IMR-90 (cell line): ENCODE measurements at regions not wholly inside any gene's neighbourhood (a gene's known extent, or its start where the extent isn't known, plus 50 kb on each side); places are given as distances from the start of the nearest gene placed in this dataset.
A peak's percentile ranks its signal among the peaks of the same experiment; 100 is the strongest.

Source experiments
- ATAC-seq: fragments of 200-7000 bp; cut with Tn5 transposase; 2 replicates; pipeline ENCODE4 v1.9.1; 2020; ENCODE audit warnings: low read depth, mild to moderate bottlenecking, moderate library complexity
- BruUV-seq: library from RNA; stranded (reverse); fragments of 400-500 nt; replicated peaks from 2 replicates; lab custom pipeline; 2021; lab: Mats Ljungman, UMichigan
- CTCF ChIA-PET: fragments of 300-600 bp; formaldehyde crosslinking; extraction: SDS; loops from one replicate; lab custom pipeline; 2021; ENCODE audit warnings: antibody characterized with exemption; lab: Yijun Ruan, JAX
- POLR2A ChIA-PET: fragments of 300-600 bp; sonication (Branson Sonifier 250); formaldehyde crosslinking; loops from one replicate; lab custom pipeline; 2022; ENCODE audit warnings: antibody characterized with exemption; ENCODE audit not compliant: unreplicated experiment; lab: Charles Lee
- DNase-seq: peaks from one replicate; pipeline ENCODE4 v3.0.0; 2013
- H2AFZ ChIP-seq: replicated peaks from 2 replicates; pipeline ENCODE3; 2013; ENCODE audit warnings: low read length, mild to moderate bottlenecking; ENCODE audit not compliant: poor library complexity
- H2AK5ac ChIP-seq: 2 replicates; pipeline ENCODE4 v1.6.1; 2013; ENCODE audit warnings: low read depth, low read length, inconsistent platforms
- H2AK9ac ChIP-seq: replicated peaks from 2 replicates; pipeline ENCODE3; 2013; ENCODE audit warnings: mild to moderate bottlenecking, low read depth, low read length, moderate library complexity; ENCODE audit not compliant: poor library complexity
- H2BK120ac ChIP-seq: 2 replicates; pipeline ENCODE4 v1.6.1; 2013; ENCODE audit warnings: low read depth, low read length, inconsistent platforms
- H2BK15ac ChIP-seq: 3 replicates; pipeline ENCODE4 v1.6.1; 2013; ENCODE audit warnings: low read depth, low read length, inconsistent platforms
- H2BK20ac ChIP-seq: 2 replicates; pipeline ENCODE4 v1.6.1; 2013; ENCODE audit warnings: low read depth, mild to moderate bottlenecking, inconsistent platforms, low read length, moderate library complexity
- H2BK5ac ChIP-seq: 2 replicates; pipeline ENCODE4 v1.6.1; 2013; ENCODE audit warnings: mild to moderate bottlenecking, low read depth, low read length, inconsistent platforms; ENCODE audit not compliant: poor library complexity, severe bottlenecking
- H3K14ac ChIP-seq: replicated peaks from 2 replicates; pipeline ENCODE4 v1.6.1; 2013; ENCODE audit warnings: low read depth, low read length, inconsistent platforms
- H3K18ac ChIP-seq: 2 replicates; pipeline ENCODE4 v1.6.1; 2013; ENCODE audit warnings: low read depth, low read length, control low read depth
- H3K23ac ChIP-seq: 2 replicates; pipeline ENCODE4 v1.6.1; 2013; ENCODE audit warnings: low read depth, low read length, inconsistent platforms
- H3K27ac ChIP-seq: 2 replicates; pipeline ENCODE4 v1.5.1; 2013; ENCODE audit warnings: mild to moderate bottlenecking, control low read depth, low read length; ENCODE audit not compliant: insufficient read depth
- H3K27me3 ChIP-seq: 2 replicates; pipeline ENCODE4 v1.6.1; 2013; ENCODE audit warnings: low read length; ENCODE audit not compliant: control insufficient read depth, insufficient read depth
- H3K36me3 ChIP-seq: 2 replicates; pipeline ENCODE4 v1.6.1; 2013; ENCODE audit warnings: low read length, mixed read lengths; ENCODE audit not compliant: control insufficient read depth, insufficient read depth
- H3K4ac ChIP-seq: 2 replicates; pipeline ENCODE4 v1.6.1; 2013; ENCODE audit warnings: low read depth, low read length, inconsistent platforms
- H3K4me1 ChIP-seq: 2 replicates; pipeline ENCODE4 v1.6.1; 2013; ENCODE audit warnings: low read length, mixed read lengths; ENCODE audit not compliant: control insufficient read depth, insufficient read depth
- H3K4me2 ChIP-seq: 2 replicates; pipeline ENCODE4 v1.6.1; 2013; ENCODE audit warnings: low read depth, mild to moderate bottlenecking, control low read depth, low read length, moderate library complexity
- H3K4me3 ChIP-seq: 2 replicates; pipeline ENCODE4 v1.5.1; 2013; ENCODE audit warnings: low read depth, mild to moderate bottlenecking, control low read depth, low read length, moderate library complexity; ENCODE audit not compliant: insufficient read depth
- H3K56ac ChIP-seq: 2 replicates; pipeline ENCODE4 v1.6.1; 2013; ENCODE audit warnings: low read length, inconsistent platforms; ENCODE audit not compliant: insufficient read depth; ENCODE audit errors: extremely low read depth
- H3K79me1 ChIP-seq, 2 experiments: 2 replicates each; pipeline ENCODE4 v1.6.1; 2013; ENCODE audit warnings: low read length in 2 of 2, inconsistent platforms in 1 of 2, low read depth in 1 of 2
- H3K9ac ChIP-seq: 2 replicates; pipeline ENCODE4 v1.6.1; 2013; ENCODE audit warnings: low read depth, low read length, control low read depth
- H3K9me1 ChIP-seq: 2 replicates; pipeline ENCODE4 v1.6.1; 2013; ENCODE audit warnings: low read length, inconsistent platforms; ENCODE audit not compliant: insufficient read depth
- H3K9me3 ChIP-seq: 2 replicates; pipeline ENCODE4 v1.6.1; 2013; ENCODE audit warnings: low read length; ENCODE audit not compliant: control insufficient read depth, insufficient read depth
- H4K20me1 ChIP-seq: 2 replicates; pipeline ENCODE4 v1.6.1; 2013; ENCODE audit warnings: low read length, inconsistent platforms; ENCODE audit not compliant: insufficient read depth
- H4K5ac ChIP-seq: 2 replicates; pipeline ENCODE4 v1.6.1; 2013; ENCODE audit warnings: mild to moderate bottlenecking, low read depth, low read length, control low read depth
- H4K8ac ChIP-seq, 2 experiments: 2 replicates each; pipeline ENCODE4 v1.6.1; 2013; ENCODE audit warnings: low read depth in 2 of 2, low read length in 2 of 2, control low read depth in 1 of 2, inconsistent platforms in 1 of 2
- H4K91ac ChIP-seq: 2 replicates; pipeline ENCODE4 v1.6.1; 2013; ENCODE audit warnings: low read depth, low read length, inconsistent platforms; ENCODE audit not compliant: insufficient read depth
- BHLHE40 ChIP-seq: fragments of 150-350 bp; IDR thresholded peaks from 2 replicates; pipeline ENCODE4 v1.6.1; 2016; ENCODE audit warnings: mild to moderate bottlenecking, low read depth, low read length
- MAFK ChIP-seq: IDR thresholded peaks from 2 replicates; pipeline ENCODE4 v1.6.1; 2012; ENCODE audit warnings: low read depth, low read length, improper control_type of control experiment
- POLR2A ChIP-seq: IDR thresholded peaks from 2 replicates; pipeline ENCODE4 v1.6.1; 2012; ENCODE audit warnings: mild to moderate bottlenecking, low read depth, low read length
- RCOR1 ChIP-seq: IDR thresholded peaks from 2 replicates; pipeline ENCODE4 v1.6.1; 2012; ENCODE audit warnings: mild to moderate bottlenecking, low read length, improper control_type of control experiment; ENCODE audit not compliant: insufficient replicate concordance
- RFX5 ChIP-seq: IDR thresholded peaks from 2 replicates; pipeline ENCODE4 v1.8.0; 2012; ENCODE audit warnings: low read depth, mild to moderate bottlenecking, low read length, moderate library complexity
- WGBS, 2 experiments: methylation state at CpG; one replicate each; pipeline versions ENCODE4 v1.1.5 to v1.1.7; 2013; ENCODE audit warnings: missing lambda C conversion rate in 2 of 2; ENCODE audit not compliant: insufficient read length in 1 of 2; ENCODE audit errors: extremely low coverage in 2 of 2; 5-methylcytosine and 5-hydroxymethylcytosine counted together
- dilution Hi-C: fragments of 300-500 bp; cut with HindIII; formaldehyde crosslinking; loops from one replicate; pipeline ENCODE4 v1.14.3; 2018; ENCODE audit warnings: low sequenced_read_pairs; ENCODE audit not compliant: unreplicated experiment
- in situ Hi-C: fragments of 300-500 bp; cut with MboI; formaldehyde crosslinking; loops from 3 replicates; pipeline ENCODE4 v1.14.3; 2019; ENCODE audit warnings: low sequenced_read_pairs, inconsistent platforms, mixed read lengths
- intact Hi-C: fragments of 100-400 bp; cut with micrococcal nuclease; formaldehyde crosslinking; loops from 2 replicates; pipeline ENCODE4 v1.10.0; 2022
- TF ChIP-seq, protein P1 (sequence below): fragments of 150-350 bp; IDR thresholded peaks from 2 replicates; pipeline ENCODE4 v1.6.1; 2016; ENCODE audit warnings: low read depth, mild to moderate bottlenecking, low read length, moderate library complexity, borderline replicate concordance

DNA sequence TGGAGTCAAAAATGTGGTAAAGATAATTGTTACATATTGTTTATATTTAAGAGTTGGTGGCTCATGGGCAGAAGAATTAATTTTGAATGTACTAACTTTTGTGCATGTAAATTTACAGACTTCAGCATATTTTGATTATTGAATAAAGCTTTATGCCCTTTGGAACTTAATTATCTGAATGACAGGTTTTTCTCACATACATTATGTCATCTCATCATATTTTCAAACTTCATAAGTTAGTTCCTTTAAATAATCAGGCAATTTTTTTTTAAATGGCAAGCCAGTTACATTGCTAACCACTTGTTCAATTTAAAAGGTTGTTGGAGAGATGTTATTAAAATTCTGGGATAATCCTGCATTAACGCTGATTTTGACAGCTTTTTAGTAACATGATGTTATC is 184.6 kb upstream of the EDIL3 start:
- no peaks in the 10 kb centered on the region for H3K4me1 ChIP-seq
- no peak for DNase-seq
- H2AK5ac ChIP-seq = no peak overlapping the region
- POLR2A ChIA-PET = no interaction called here
- dilution Hi-C loops (no loop called here), in situ Hi-C loops (no loop called here), intact Hi-C loops (no loop called here)
- H4K8ac ChIP-seq = no peak overlapping the region
- no peak for ATAC-seq
- H4K5ac ChIP-seq = no peak overlapping the region
- H3K14ac ChIP-seq = no peak overlapping the region
- CTCF ChIA-PET = no interaction called here
- H2BK120ac ChIP-seq = no peak overlapping the region
- H3K27me3 ChIP-seq = no peaks in the 10 kb centered on the region
- no TSS peak for BruUV-seq
- H3K23ac ChIP-seq = no peak overlapping the region
- H2AK9ac ChIP-seq = no peak overlapping the region
- H3K9me1 ChIP-seq = no peaks in the 10 kb centered on the region
- no peaks in the 10 kb centered on the region for H3K79me1 ChIP-seq
- H2BK5ac ChIP-seq = no peak overlapping the region
- H2AFZ ChIP-seq = no peak overlapping the region
- no peak overlapping the region for H2BK20ac ChIP-seq
- no peaks in the 10 kb centered on the region for H4K20me1 ChIP-seq
- no peak overlapping the region for H3K9ac ChIP-seq
- TF ChIP-seq BHLHE40 (no peak), RCOR1 (no peak), MAFK (0 out of 2 replicates have a peak, but pooled peaks have one; percentile 20), POLR2A (no peak), RFX5 (no peak)
- TF ChIP-seq, protein P1, sequence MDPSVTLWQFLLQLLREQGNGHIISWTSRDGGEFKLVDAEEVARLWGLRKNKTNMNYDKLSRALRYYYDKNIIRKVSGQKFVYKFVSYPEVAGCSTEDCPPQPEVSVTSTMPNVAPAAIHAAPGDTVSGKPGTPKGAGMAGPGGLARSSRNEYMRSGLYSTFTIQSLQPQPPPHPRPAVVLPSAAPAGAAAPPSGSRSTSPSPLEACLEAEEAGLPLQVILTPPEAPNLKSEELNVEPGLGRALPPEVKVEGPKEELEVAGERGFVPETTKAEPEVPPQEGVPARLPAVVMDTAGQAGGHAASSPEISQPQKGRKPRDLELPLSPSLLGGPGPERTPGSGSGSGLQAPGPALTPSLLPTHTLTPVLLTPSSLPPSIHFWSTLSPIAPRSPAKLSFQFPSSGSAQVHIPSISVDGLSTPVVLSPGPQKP = no peak
- no peak overlapping the region for H3K18ac ChIP-seq
- H3K9me3 ChIP-seq = no peaks in the 10 kb centered on the region
- H3K4ac ChIP-seq = no peak overlapping the region
- H3K27ac ChIP-seq = no peak overlapping the region
- H2BK15ac ChIP-seq = no peak overlapping the region
- H3K4me3 ChIP-seq = no peak overlapping the region
- no peak overlapping the region for H4K91ac ChIP-seq
- no peak overlapping the region for H3K4me2 ChIP-seq
- H3K36me3 ChIP-seq = no peaks in the 10 kb centered on the region
- H3K56ac ChIP-seq = no peak overlapping the region
- WGBS, 2 experiments = no CpG with 5 or more reads among the region's 1 CpG
